Activated CD4-positive, alpha-beta T cell treated with anti-CD3 and anti-CD28 coated beads for 36 hours (primary cell): ENCODE measurements at regions not wholly inside any gene's neighbourhood (a gene's known extent, or its start where the extent isn't known, plus 50 kb on each side); places are given as distances from the start of the nearest gene placed in this dataset.

Experiments
- ATAC-seq: fragments of 200-7000 bp; cut with Tn5 transposase; one replicate; pipeline ENCODE4 v1.10.0; 2021; ENCODE audit warnings: mild to moderate bottlenecking, moderate library complexity
- CTCF ChIA-PET: fragments of 350-600 bp; sonication (Branson Sonifier 250); formaldehyde crosslinking; loops from one replicate; lab custom pipeline; 2021; ENCODE audit warnings: antibody characterized with exemption; lab: Charles Lee
- POLR2A ChIA-PET: fragments of 350-600 bp; sonication (Branson Sonifier 250); formaldehyde crosslinking; loops from one replicate; lab custom pipeline; 2021; ENCODE audit warnings: antibody characterized with exemption, inconsistent platforms; lab: Charles Lee
- DNase-seq: peaks from one replicate; pipeline ENCODE4 v3.0.0-alpha.2; 2020
- H3K27ac Mint-ChIP-seq: one replicate; pipeline ENCODE4 v1.8.0; 2021; ENCODE audit warnings: mixed read lengths
- H3K27me3 Mint-ChIP-seq: one replicate; pipeline ENCODE4 v1.8.0; 2021; ENCODE audit warnings: mixed read lengths
- H3K36me3 Mint-ChIP-seq: one replicate; pipeline ENCODE4 v1.8.0; 2021; ENCODE audit warnings: low read depth, mixed read lengths
- H3K4me1 Mint-ChIP-seq: one replicate; pipeline ENCODE4 v1.8.0; 2021; ENCODE audit warnings: mixed read lengths
- H3K4me3 Mint-ChIP-seq: one replicate; pipeline ENCODE4 v1.8.0; 2021; ENCODE audit warnings: mild to moderate bottlenecking, moderate library complexity, mixed read lengths
- H3K9me3 Mint-ChIP-seq: one replicate; pipeline ENCODE4 v1.8.0; 2021; ENCODE audit warnings: low read depth, mixed read lengths
- intact Hi-C, 2 experiments: fragments of 100-400 bp; cut with DNase I in 1 of 2; cut with micrococcal nuclease in 1 of 2; formaldehyde crosslinking; loops; one replicate each; pipeline versions ENCODE4 v1.14.2 to v1.15.1; 2022 to 2024; cut with DNase I, micrococcal nuclease

- intact Hi-C loops: no loop called here
- no peak for DNase-seq
- Mint-ChIP-seq H3K27me3 (peaks cover 20% of the 10 kb centered on the region), H3K36me3 (no peaks in the 10 kb centered on the region), H3K4me1 (peaks cover 6% of the 10 kb centered on the region), H3K27ac (no peak overlapping the region), H3K4me3 (no peak overlapping the region), H3K9me3 (no peaks in the 10 kb centered on the region)
- no peak for ATAC-seq
- ChIA-PET CTCF (no interaction called here), POLR2A (no interaction called here)
Measured at GRCh38 chr16:56140645-56141044, 50.6 kb upstream of the GNAO1 start.

GRCh38 chr16:56137269-56137668, 54.0 kb upstream of the GNAO1 start:
- CTCF ChIA-PET: no interaction called here
- Mint-ChIP-seq H3K27ac (no peak overlapping the region), H3K27me3 (peaks cover 16% of the 10 kb centered on the region), H3K9me3 (no peaks in the 10 kb centered on the region), H3K36me3 (no peaks in the 10 kb centered on the region), H3K4me3 (no peak overlapping the region), H3K4me1 (peaks cover 6% of the 10 kb centered on the region)
- DNase-seq (no peak), ATAC-seq (no peak)
- POLR2A ChIA-PET: no interaction called here
- intact Hi-C loops: no loop called here

- ATAC-seq (no peak), DNase-seq (no peak)
- Mint-ChIP-seq H3K27me3 (peaks cover 20% of the 10 kb centered on the region), H3K36me3 (no peaks in the 10 kb centered on the region), H3K27ac (no peak overlapping the region), H3K4me3 (no peak overlapping the region), H3K9me3 (no peaks in the 10 kb centered on the region), H3K4me1 (peaks cover 6% of the 10 kb centered on the region)
- ChIA-PET CTCF (no interaction called here), POLR2A (no interaction called here)
- intact Hi-C loops: no loop called here
Measured at GRCh38 chr16:56136256-56136655, 55.0 kb upstream of the GNAO1 start.

GRCh38 chr16:56134790-56135189, 56.5 kb upstream of the GNAO1 start:
- ATAC-seq: no peak
- DNase-seq: no peak
- intact Hi-C loops: no loop called here
- Mint-ChIP-seq H3K9me3 (no peaks in the 10 kb centered on the region), H3K4me3 (no peak overlapping the region), H3K36me3 (no peaks in the 10 kb centered on the region), H3K27ac (no peak overlapping the region), H3K27me3 (peaks cover 28% of the 10 kb centered on the region), H3K4me1 (peaks cover 6% of the 10 kb centered on the region)
- CTCF ChIA-PET: interaction anchor here (0.9 to 1.4 kb wide), 3 partner anchors 9 to 16 kb away, joined by 3 to 8 read pairs (median 3); no protein-coding TSS in a partner anchor
- POLR2A ChIA-PET: no interaction called here

- intact Hi-C loops: no loop called here
- Mint-ChIP-seq H3K27ac (no peak overlapping the region), H3K4me3 (no peak overlapping the region), H3K4me1 (no peaks in the 10 kb centered on the region), H3K9me3 (no peaks in the 10 kb centered on the region), H3K27me3 (peaks cover 37% of the 10 kb centered on the region), H3K36me3 (no peaks in the 10 kb centered on the region)
- POLR2A ChIA-PET: no interaction called here
- DNase-seq: no peak
- ATAC-seq: no peak
- CTCF ChIA-PET: interaction anchor here (0.5 to 1.2 kb wide), 3 partner anchors 9 to 83 kb away, joined by 3 to 8 read pairs (median 3); no protein-coding TSS in a partner anchor
Measured at GRCh38 chr16:56125922-56126321, 65.4 kb upstream of the GNAO1 start.

- Mint-ChIP-seq H3K27ac (no peak overlapping the region), H3K27me3 (peaks cover 17% of the 10 kb centered on the region), H3K4me1 (no peaks in the 10 kb centered on the region), H3K4me3 (no peak overlapping the region), H3K9me3 (no peaks in the 10 kb centered on the region), H3K36me3 (no peaks in the 10 kb centered on the region)
- CTCF ChIA-PET: no interaction called here
- intact Hi-C loops: no loop called here
- ATAC-seq (no peak), DNase-seq (no peak)
- POLR2A ChIA-PET: no interaction called here
Measured at GRCh38 chr16:56122251-56122650, 69.0 kb upstream of the GNAO1 start.

- H3K4me1 Mint-ChIP-seq: no peaks in the 10 kb centered on the region
- H3K9me3 Mint-ChIP-seq: no peaks in the 10 kb centered on the region
- ATAC-seq (no peak), DNase-seq (no peak)
- POLR2A ChIA-PET: no interaction called here
- no peak overlapping the region for H3K27ac Mint-ChIP-seq
- H3K36me3 Mint-ChIP-seq: no peaks in the 10 kb centered on the region
- no peak overlapping the region for H3K4me3 Mint-ChIP-seq
- CTCF ChIA-PET: no interaction called here
- intact Hi-C loops: no loop called here
- H3K27me3 Mint-ChIP-seq: peaks cover 13% of the 10 kb centered on the region
Measured at GRCh38 chr16:56121156-56121500, 70.2 kb upstream of the GNAO1 start.

- Mint-ChIP-seq H3K4me3 (no peak overlapping the region), H3K27me3 (peaks cover 11% of the 10 kb centered on the region), H3K9me3 (no peaks in the 10 kb centered on the region), H3K27ac (no peak overlapping the region), H3K36me3 (no peaks in the 10 kb centered on the region), H3K4me1 (no peaks in the 10 kb centered on the region)
- POLR2A ChIA-PET: no interaction called here
- DNase-seq: no peak
- intact Hi-C loops: no loop called here
- no peak for ATAC-seq
- CTCF ChIA-PET: no interaction called here
Measured at GRCh38 chr16:56120447-56121155, 70.7 kb upstream of the GNAO1 start.

GRCh38 chr16:56119133-56119532, 72.2 kb upstream of the GNAO1 start:
- Mint-ChIP-seq H3K4me3 (no peak overlapping the region), H3K9me3 (no peaks in the 10 kb centered on the region), H3K27me3 (peaks cover 3% of the 10 kb centered on the region), H3K36me3 (no peaks in the 10 kb centered on the region), H3K27ac (no peak overlapping the region), H3K4me1 (no peaks in the 10 kb centered on the region)
- CTCF ChIA-PET: no interaction called here
- DNase-seq (no peak), ATAC-seq (peak; percentile 83)
- POLR2A ChIA-PET: no interaction called here
- intact Hi-C loops: loop anchor here in 1 of 2 experiments (2.0 kb wide), 1 partner anchor 80 kb away; no protein-coding TSS in a partner anchor

- Mint-ChIP-seq H3K27ac (no peak overlapping the region), H3K4me3 (no peak overlapping the region), H3K27me3 (peaks cover 3% of the 10 kb centered on the region), H3K4me1 (no peaks in the 10 kb centered on the region), H3K36me3 (no peaks in the 10 kb centered on the region), H3K9me3 (no peaks in the 10 kb centered on the region)
- DNase-seq (no peak), ATAC-seq (no peak)
- intact Hi-C loops: no loop called here
- ChIA-PET POLR2A (no interaction called here), CTCF (interaction anchor here (1.1 to 1.4 kb wide), 2 partner anchors 24 to 48 kb away, joined by 3 to 5 read pairs; no protein-coding TSS in a partner anchor)
Measured at GRCh38 chr16:56116577-56116964, 74.7 kb upstream of the GNAO1 start.

GRCh38 chr16:56115817-56116576, 75.3 kb upstream of the GNAO1 start:
- Mint-ChIP-seq H3K36me3 (no peaks in the 10 kb centered on the region), H3K27ac (no peak overlapping the region), H3K4me3 (no peak overlapping the region), H3K4me1 (no peaks in the 10 kb centered on the region), H3K9me3 (no peaks in the 10 kb centered on the region), H3K27me3 (peaks cover 3% of the 10 kb centered on the region)
- DNase-seq (no peak), ATAC-seq (no peak)
- POLR2A ChIA-PET: no interaction called here
- intact Hi-C loops: no loop called here
- CTCF ChIA-PET: interaction anchor here (1.1 to 1.4 kb wide), 2 partner anchors 24 to 48 kb away, joined by 3 to 5 read pairs; no protein-coding TSS in a partner anchor

- POLR2A ChIA-PET: no interaction called here
- intact Hi-C loops: no loop called here
- DNase-seq (no peak), ATAC-seq (no peak)
- H3K36me3 Mint-ChIP-seq: no peaks in the 10 kb centered on the region
- H3K9me3 Mint-ChIP-seq: no peaks in the 10 kb centered on the region
- CTCF ChIA-PET: no interaction called here
- no peak overlapping the region for H3K4me3 Mint-ChIP-seq
- no peaks in the 10 kb centered on the region for H3K4me1 Mint-ChIP-seq
- no peaks in the 10 kb centered on the region for H3K27me3 Mint-ChIP-seq
- H3K27ac Mint-ChIP-seq: no peak overlapping the region
Measured at GRCh38 chr16:56113223-56113622, 78.1 kb upstream of the GNAO1 start.
